ENCODE measurements at regions not wholly inside any gene's neighbourhood (a gene's known extent, or its start where the extent isn't known, plus 50 kb on each side); places are given as distances from the start of the nearest gene placed in this dataset.

GRCh38 chr1:78255846-78256245 lies 210.1 kb downstream of the GIPC2 start:
- ChIA-PET CTCF (ENCODE audit: low intra/inter-chr PET ratio) (no interaction called here), POLR2A (no interaction called here)
- Histone ChIP-seq H3K4me3 (no peak overlapping the region), H4K20me1 (replicated peaks; ENCODE audit: control insufficient read depth, insufficient read depth, low read length) (no peaks in the 10 kb centered on the region), H2AFZ (ENCODE audit: low read depth, low read length) (no peak overlapping the region), H3K9me1 (ENCODE audit: control insufficient read depth, insufficient read depth, low read length) (no peaks in the 10 kb centered on the region), H3K4me1 (replicated peaks in 1 of 2; ENCODE audit: control insufficient read depth in 2 of 2, insufficient read depth in 2 of 2, low read length in 2 of 2) (no peaks in the 10 kb centered on the region), H3K27me3 (ENCODE audit: control insufficient read depth in 2 of 2, insufficient read depth in 2 of 2, low read length in 2 of 2) (no peaks in the 10 kb centered on the region), H3K27ac (ENCODE audit: extremely low read depth, low read depth, low read length) (no peak overlapping the region), H3K36me3 (ENCODE audit: control insufficient read depth, insufficient read depth, low read length) (no peaks in the 10 kb centered on the region), H3K9ac (ENCODE audit: insufficient read depth in 1 of 2, low read depth in 2 of 2, low read length in 2 of 2) (no peak overlapping the region), H3K4me2 (ENCODE audit: insufficient read depth, low read length) (no peak overlapping the region), H3K79me2 (ENCODE audit: control insufficient read depth, insufficient read depth, low read length) (no peaks in the 10 kb centered on the region), H3K9me3 (replicated peaks; ENCODE audit: control insufficient read depth, insufficient read depth, low read depth, low read length) (0 out of 2 replicates have a peak, but pooled peaks cover 2% of the 10 kb centered on the region)
- BruUV-seq (replicated peaks), result no TSS peak
- WGBS (ENCODE audit: insufficient coverage, low coverage, missing lambda C conversion rate), result 0% methylated on average over 1 of the region's 1 CpG
- ATAC-seq, result no peak
- intact Hi-C loops (cut with micrococcal nuclease), result no loop called here
- in situ Hi-C loops (cut with MboI), result no loop called here
- TF ChIP-seq ZKSCAN8 (CRISPR knock-in tag; IDR thresholded peaks at IDR 0.05) (no peak), DDX20 (tag; IDR thresholded peaks at IDR 0.05; ENCODE audit: low read depth) (no peak), ZNF592 (IDR thresholded peaks at IDR 0.05) (no peak), NCOA4 (IDR thresholded peaks at IDR 0.05; ENCODE audit: partially characterized antibody) (no peak), CHD4 (IDR thresholded peaks at IDR 0.05; ENCODE audit: insufficient read depth, insufficient replicate concordance, low read depth, low read length, poor library complexity, severe bottlenecking) (no peak), POU5F1 (IDR thresholded peaks at IDR 0.05; ENCODE audit: borderline replicate concordance, low read depth, low read length, partially characterized antibody) (no peak), RFX7 (CRISPR knock-in tag; IDR thresholded peaks at IDR 0.05) (no peak), ILK (tag; IDR thresholded peaks at IDR 0.05; ENCODE audit: borderline replicate concordance, low read depth) (no peak), MCM5 (IDR thresholded peaks at IDR 0.05; ENCODE audit: low read depth) (no peak), HMGN3 (IDR thresholded peaks at IDR 0.05; ENCODE audit: borderline replicate concordance, extremely low read depth, insufficient read length, low read depth, low read length) (no peak), CHD2 (IDR thresholded peaks at IDR 0.05; ENCODE audit: low read depth, low read length) (no peak), CBFA2T3 (IDR thresholded peaks at IDR 0.05) (no peak), CCAR2 (IDR thresholded peaks at IDR 0.05; ENCODE audit: low read depth, low read length) (no peak), POLR2G (IDR thresholded peaks at IDR 0.05; ENCODE audit: low read depth, low read length) (no peak), NFIX (CRISPR knock-in tag; IDR thresholded peaks at IDR 0.05; ENCODE audit: low read depth) (no peak), ZNF507 (tag; conservative IDR thresholded peaks at IDR 0.05) (no peak)
- TF ChIP-seq, protein P1, sequence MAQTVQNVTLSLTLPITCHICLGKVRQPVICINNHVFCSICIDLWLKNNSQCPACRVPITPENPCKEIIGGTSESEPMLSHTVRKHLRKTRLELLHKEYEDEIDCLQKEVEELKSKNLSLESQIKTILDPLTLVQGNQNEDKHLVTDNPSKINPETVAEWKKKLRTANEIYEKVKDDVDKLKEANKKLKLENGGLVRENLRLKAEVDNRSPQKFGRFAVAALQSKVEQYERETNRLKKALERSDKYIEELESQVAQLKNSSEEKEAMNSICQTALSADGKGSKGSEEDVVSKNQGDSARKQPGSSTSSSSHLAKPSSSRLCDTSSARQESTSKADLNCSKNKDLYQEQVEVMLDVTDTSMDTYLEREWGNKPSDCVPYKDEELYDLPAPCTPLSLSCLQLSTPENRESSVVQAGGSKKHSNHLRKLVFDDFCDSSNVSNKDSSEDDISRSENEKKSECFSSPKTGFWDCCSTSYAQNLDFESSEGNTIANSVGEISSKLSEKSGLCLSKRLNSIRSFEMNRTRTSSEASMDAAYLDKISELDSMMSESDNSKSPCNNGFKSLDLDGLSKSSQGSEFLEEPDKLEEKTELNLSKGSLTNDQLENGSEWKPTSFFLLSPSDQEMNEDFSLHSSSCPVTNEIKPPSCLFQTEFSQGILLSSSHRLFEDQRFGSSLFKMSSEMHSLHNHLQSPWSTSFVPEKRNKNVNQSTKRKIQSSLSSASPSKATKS (CRISPR knock-in tag; IDR thresholded peaks at IDR 0.05), result no peak
- FAIRE-seq, result no peak
- no peak for DNase-seq (ENCODE audit: extremely low read depth in 1 of 4, low spot score in 3 of 4)

All from K562 (cell line).